ENCODE measurements at regions not wholly inside any gene's neighbourhood (a gene's known extent, or its start where the extent isn't known, plus 50 kb on each side); places are given as distances from the start of the nearest gene placed in this dataset.

- TF ChIP-seq ZBTB7A (IDR thresholded peaks at IDR 0.05; ENCODE audit: low read depth) = no peak
- TF ChIP-seq EP300 (IDR thresholded peaks at IDR 0.05; ENCODE audit: borderline replicate concordance) = no peak
- TF ChIP-seq NFIC (IDR thresholded peaks at IDR 0.05) = no peak
- TF ChIP-seq TAF1 (IDR thresholded peaks at IDR 0.05; ENCODE audit: low read depth) = no peak
- TF ChIP-seq CREB1 (IDR thresholded peaks at IDR 0.05; ENCODE audit: low read depth) = no peak
- no peak for TF ChIP-seq USF1 (IDR thresholded peaks at IDR 0.05)
- no peak for TF ChIP-seq MAX (IDR thresholded peaks at IDR 0.05)
- no peak for TF ChIP-seq FOXM1 (IDR thresholded peaks at IDR 0.05; ENCODE audit: borderline replicate concordance, low read depth)
- no peak for TF ChIP-seq REST (IDR thresholded peaks at IDR 0.05; ENCODE audit: low read depth)
- TF ChIP-seq EGR1 (IDR thresholded peaks at IDR 0.05) = no peak
- no peak for TF ChIP-seq TEAD4 (IDR thresholded peaks at IDR 0.05)
- TF ChIP-seq RAD21 (IDR thresholded peaks at IDR 0.05; ENCODE audit: low read depth) = no peak
- TF ChIP-seq TCF12 (IDR thresholded peaks at IDR 0.05; ENCODE audit: low read depth) = no peak
- TF ChIP-seq CEBPB (IDR thresholded peaks at IDR 0.05) = no peak
- TF ChIP-seq YY1 (IDR thresholded peaks at IDR 0.05; ENCODE audit: low read depth) = no peak
Observed at GRCh38 chr3:190790185-190790584, 72.3 kb downstream of the GMNC start.

- TF ChIP-seq MAX (IDR thresholded peaks at IDR 0.05) = no peak
- TF ChIP-seq NFIC (IDR thresholded peaks at IDR 0.05) = no peak
- TF ChIP-seq FOXM1 (IDR thresholded peaks at IDR 0.05; ENCODE audit: borderline replicate concordance, low read depth) = no peak
- no peak for TF ChIP-seq REST (IDR thresholded peaks at IDR 0.05; ENCODE audit: low read depth)
- no peak for TF ChIP-seq CREB1 (IDR thresholded peaks at IDR 0.05; ENCODE audit: low read depth)
- TF ChIP-seq USF1 (IDR thresholded peaks at IDR 0.05) = no peak
- no peak for TF ChIP-seq ZBTB7A (IDR thresholded peaks at IDR 0.05; ENCODE audit: low read depth)
- no peak for TF ChIP-seq CEBPB (IDR thresholded peaks at IDR 0.05)
- no peak for TF ChIP-seq EGR1 (IDR thresholded peaks at IDR 0.05)
- TF ChIP-seq TAF1 (IDR thresholded peaks at IDR 0.05; ENCODE audit: low read depth) = no peak
- no peak for TF ChIP-seq YY1 (IDR thresholded peaks at IDR 0.05; ENCODE audit: low read depth)
- no peak for TF ChIP-seq TCF12 (IDR thresholded peaks at IDR 0.05; ENCODE audit: low read depth)
- no peak for TF ChIP-seq TEAD4 (IDR thresholded peaks at IDR 0.05)
Observed at GRCh38 chr3:190786898-190787297, 75.6 kb downstream of the GMNC start.

GRCh38 chr3:190785047-190785446, 77.4 kb downstream of the GMNC start:
- TF ChIP-seq CEBPB (IDR thresholded peaks at IDR 0.05) (no peak), YY1 (IDR thresholded peaks at IDR 0.05; ENCODE audit: low read depth) (no peak), FOXM1 (IDR thresholded peaks at IDR 0.05; ENCODE audit: borderline replicate concordance, low read depth) (no peak), CREB1 (IDR thresholded peaks at IDR 0.05; ENCODE audit: low read depth) (no peak), EP300 (IDR thresholded peaks at IDR 0.05; ENCODE audit: borderline replicate concordance) (no peak), MAX (IDR thresholded peaks at IDR 0.05) (no peak), NFIC (IDR thresholded peaks at IDR 0.05) (no peak), TCF12 (IDR thresholded peaks at IDR 0.05; ENCODE audit: low read depth) (no peak), TEAD4 (IDR thresholded peaks at IDR 0.05) (no peak), REST (IDR thresholded peaks at IDR 0.05; ENCODE audit: low read depth) (no peak), USF1 (IDR thresholded peaks at IDR 0.05) (no peak), TAF1 (IDR thresholded peaks at IDR 0.05; ENCODE audit: low read depth) (no peak), ZBTB7A (IDR thresholded peaks at IDR 0.05; ENCODE audit: low read depth) (no peak), EGR1 (IDR thresholded peaks at IDR 0.05) (no peak), RAD21 (IDR thresholded peaks at IDR 0.05; ENCODE audit: low read depth) (no peak)

GRCh38 chr3:190780524-190780923, 82.0 kb downstream of the GMNC start:
- TF ChIP-seq REST (IDR thresholded peaks at IDR 0.05; ENCODE audit: low read depth) = no peak
- no peak for TF ChIP-seq CEBPB (IDR thresholded peaks at IDR 0.05)
- no peak for TF ChIP-seq NFIC (IDR thresholded peaks at IDR 0.05)
- no peak for TF ChIP-seq TEAD4 (IDR thresholded peaks at IDR 0.05)
- TF ChIP-seq TCF12 (IDR thresholded peaks at IDR 0.05; ENCODE audit: low read depth) = no peak
- TF ChIP-seq RAD21 (IDR thresholded peaks at IDR 0.05; ENCODE audit: low read depth) = no peak
- TF ChIP-seq USF1 (IDR thresholded peaks at IDR 0.05) = no peak
- TF ChIP-seq YY1 (IDR thresholded peaks at IDR 0.05; ENCODE audit: low read depth) = no peak
- TF ChIP-seq EP300 (IDR thresholded peaks at IDR 0.05; ENCODE audit: borderline replicate concordance) = no peak
- no peak for TF ChIP-seq FOXM1 (IDR thresholded peaks at IDR 0.05; ENCODE audit: borderline replicate concordance, low read depth)
- TF ChIP-seq MAX (IDR thresholded peaks at IDR 0.05) = no peak
- TF ChIP-seq CREB1 (IDR thresholded peaks at IDR 0.05; ENCODE audit: low read depth) = no peak
- no peak for TF ChIP-seq TAF1 (IDR thresholded peaks at IDR 0.05; ENCODE audit: low read depth)
- TF ChIP-seq EGR1 (IDR thresholded peaks at IDR 0.05) = no peak
- no peak for TF ChIP-seq ZBTB7A (IDR thresholded peaks at IDR 0.05; ENCODE audit: low read depth)

Data from Ishikawa (cell line).